IMR-90 (cell line): ENCODE measurements at regions not wholly inside any gene's neighbourhood (a gene's known extent, or its start where the extent isn't known, plus 50 kb on each side); places are given as distances from the start of the nearest gene placed in this dataset.

Experiments used
- ATAC-seq: fragments of 200-7000 bp; cut with Tn5 transposase; 2 replicates; pipeline ENCODE4 v1.9.1; 2020; ENCODE audit warnings: low read depth, mild to moderate bottlenecking, moderate library complexity
- BruUV-seq: library from RNA; stranded (reverse); fragments of 400-500 nt; replicated peaks from 2 replicates; lab custom pipeline; 2021; lab: Mats Ljungman, UMichigan
- CTCF ChIA-PET: fragments of 300-600 bp; formaldehyde crosslinking; extraction: SDS; loops from one replicate; lab custom pipeline; 2021; ENCODE audit warnings: antibody characterized with exemption; lab: Yijun Ruan, JAX
- POLR2A ChIA-PET: fragments of 300-600 bp; sonication (Branson Sonifier 250); formaldehyde crosslinking; loops from one replicate; lab custom pipeline; 2022; ENCODE audit warnings: antibody characterized with exemption; ENCODE audit not compliant: unreplicated experiment; lab: Charles Lee
- DNase-seq: peaks from one replicate; pipeline ENCODE4 v3.0.0; 2013
- H2AFZ ChIP-seq: replicated peaks from 2 replicates; pipeline ENCODE3; 2013; ENCODE audit warnings: low read length, mild to moderate bottlenecking; ENCODE audit not compliant: poor library complexity
- H2AK5ac ChIP-seq: 2 replicates; pipeline ENCODE4 v1.6.1; 2013; ENCODE audit warnings: low read depth, low read length, inconsistent platforms
- H2AK9ac ChIP-seq: replicated peaks from 2 replicates; pipeline ENCODE3; 2013; ENCODE audit warnings: mild to moderate bottlenecking, low read depth, low read length, moderate library complexity; ENCODE audit not compliant: poor library complexity
- H2BK120ac ChIP-seq: 2 replicates; pipeline ENCODE4 v1.6.1; 2013; ENCODE audit warnings: low read depth, low read length, inconsistent platforms
- H2BK15ac ChIP-seq: 3 replicates; pipeline ENCODE4 v1.6.1; 2013; ENCODE audit warnings: low read depth, low read length, inconsistent platforms
- H2BK20ac ChIP-seq: 2 replicates; pipeline ENCODE4 v1.6.1; 2013; ENCODE audit warnings: low read depth, mild to moderate bottlenecking, inconsistent platforms, low read length, moderate library complexity
- H2BK5ac ChIP-seq: 2 replicates; pipeline ENCODE4 v1.6.1; 2013; ENCODE audit warnings: mild to moderate bottlenecking, low read depth, low read length, inconsistent platforms; ENCODE audit not compliant: poor library complexity, severe bottlenecking
- H3K14ac ChIP-seq: replicated peaks from 2 replicates; pipeline ENCODE4 v1.6.1; 2013; ENCODE audit warnings: low read depth, low read length, inconsistent platforms
- H3K18ac ChIP-seq: 2 replicates; pipeline ENCODE4 v1.6.1; 2013; ENCODE audit warnings: low read depth, low read length, control low read depth
- H3K23ac ChIP-seq: 2 replicates; pipeline ENCODE4 v1.6.1; 2013; ENCODE audit warnings: low read depth, low read length, inconsistent platforms
- H3K27ac ChIP-seq: 2 replicates; pipeline ENCODE4 v1.5.1; 2013; ENCODE audit warnings: mild to moderate bottlenecking, control low read depth, low read length; ENCODE audit not compliant: insufficient read depth
- H3K27me3 ChIP-seq: 2 replicates; pipeline ENCODE4 v1.6.1; 2013; ENCODE audit warnings: low read length; ENCODE audit not compliant: control insufficient read depth, insufficient read depth
- H3K36me3 ChIP-seq: 2 replicates; pipeline ENCODE4 v1.6.1; 2013; ENCODE audit warnings: low read length, mixed read lengths; ENCODE audit not compliant: control insufficient read depth, insufficient read depth
- H3K4ac ChIP-seq: 2 replicates; pipeline ENCODE4 v1.6.1; 2013; ENCODE audit warnings: low read depth, low read length, inconsistent platforms
- H3K4me1 ChIP-seq: 2 replicates; pipeline ENCODE4 v1.6.1; 2013; ENCODE audit warnings: low read length, mixed read lengths; ENCODE audit not compliant: control insufficient read depth, insufficient read depth
- H3K4me2 ChIP-seq: 2 replicates; pipeline ENCODE4 v1.6.1; 2013; ENCODE audit warnings: low read depth, mild to moderate bottlenecking, control low read depth, low read length, moderate library complexity
- H3K4me3 ChIP-seq: 2 replicates; pipeline ENCODE4 v1.5.1; 2013; ENCODE audit warnings: low read depth, mild to moderate bottlenecking, control low read depth, low read length, moderate library complexity; ENCODE audit not compliant: insufficient read depth
- H3K56ac ChIP-seq: 2 replicates; pipeline ENCODE4 v1.6.1; 2013; ENCODE audit warnings: low read length, inconsistent platforms; ENCODE audit not compliant: insufficient read depth; ENCODE audit errors: extremely low read depth
- H3K79me1 ChIP-seq, 2 experiments: 2 replicates each; pipeline ENCODE4 v1.6.1; 2013; ENCODE audit warnings: low read length in 2 of 2, inconsistent platforms in 1 of 2, low read depth in 1 of 2
- H3K9ac ChIP-seq: 2 replicates; pipeline ENCODE4 v1.6.1; 2013; ENCODE audit warnings: low read depth, low read length, control low read depth
- H3K9me1 ChIP-seq: 2 replicates; pipeline ENCODE4 v1.6.1; 2013; ENCODE audit warnings: low read length, inconsistent platforms; ENCODE audit not compliant: insufficient read depth
- H3K9me3 ChIP-seq: 2 replicates; pipeline ENCODE4 v1.6.1; 2013; ENCODE audit warnings: low read length; ENCODE audit not compliant: control insufficient read depth, insufficient read depth
- H4K20me1 ChIP-seq: 2 replicates; pipeline ENCODE4 v1.6.1; 2013; ENCODE audit warnings: low read length, inconsistent platforms; ENCODE audit not compliant: insufficient read depth
- H4K5ac ChIP-seq: 2 replicates; pipeline ENCODE4 v1.6.1; 2013; ENCODE audit warnings: mild to moderate bottlenecking, low read depth, low read length, control low read depth
- H4K8ac ChIP-seq, 2 experiments: 2 replicates each; pipeline ENCODE4 v1.6.1; 2013; ENCODE audit warnings: low read depth in 2 of 2, low read length in 2 of 2, control low read depth in 1 of 2, inconsistent platforms in 1 of 2
- H4K91ac ChIP-seq: 2 replicates; pipeline ENCODE4 v1.6.1; 2013; ENCODE audit warnings: low read depth, low read length, inconsistent platforms; ENCODE audit not compliant: insufficient read depth
- CEBPB ChIP-seq: IDR thresholded peaks from 2 replicates; pipeline ENCODE4 v1.6.1; 2012; ENCODE audit warnings: low read depth, low read length, improper control_type of control experiment
- CTCF ChIP-seq: conservative IDR thresholded peaks from 2 replicates; pipeline ENCODE4 v1.5.1; 2012; ENCODE audit warnings: mild to moderate bottlenecking, low read depth, low read length, improper control_type of control experiment
- MAFK ChIP-seq: IDR thresholded peaks from 2 replicates; pipeline ENCODE4 v1.6.1; 2012; ENCODE audit warnings: low read depth, low read length, improper control_type of control experiment
- MAZ ChIP-seq: IDR thresholded peaks from 2 replicates; pipeline ENCODE4 v1.6.1; 2012; ENCODE audit warnings: low read depth, mild to moderate bottlenecking, low read length, improper control_type of control experiment, moderate library complexity, borderline replicate concordance
- MXI1 ChIP-seq: IDR thresholded peaks from 2 replicates; pipeline ENCODE4 v1.6.1; 2012; ENCODE audit warnings: low read depth, mild to moderate bottlenecking, low read length, moderate library complexity, borderline replicate concordance
- POLR2A ChIP-seq: IDR thresholded peaks from 2 replicates; pipeline ENCODE4 v1.6.1; 2012; ENCODE audit warnings: mild to moderate bottlenecking, low read depth, low read length
- RAD21 ChIP-seq: IDR thresholded peaks from 2 replicates; pipeline ENCODE4 v1.6.1; 2012; ENCODE audit warnings: low read length, improper control_type of control experiment
- USF2 ChIP-seq: fragments of 150-350 bp; IDR thresholded peaks from 2 replicates; pipeline ENCODE4 v1.6.1; 2017; ENCODE audit warnings: mild to moderate bottlenecking, antibody characterized with exemption, low read length, low read depth
- WGBS, 2 experiments: methylation state at CpG; one replicate each; pipeline versions ENCODE4 v1.1.5 to v1.1.7; 2013; ENCODE audit warnings: missing lambda C conversion rate in 2 of 2; ENCODE audit not compliant: insufficient read length in 1 of 2; ENCODE audit errors: extremely low coverage in 2 of 2; 5-methylcytosine and 5-hydroxymethylcytosine counted together
- dilution Hi-C: fragments of 300-500 bp; cut with HindIII; formaldehyde crosslinking; loops from one replicate; pipeline ENCODE4 v1.14.3; 2018; ENCODE audit warnings: low sequenced_read_pairs; ENCODE audit not compliant: unreplicated experiment
- in situ Hi-C: fragments of 300-500 bp; cut with MboI; formaldehyde crosslinking; loops from 3 replicates; pipeline ENCODE4 v1.14.3; 2019; ENCODE audit warnings: low sequenced_read_pairs, inconsistent platforms, mixed read lengths
- intact Hi-C: fragments of 100-400 bp; cut with micrococcal nuclease; formaldehyde crosslinking; loops from 2 replicates; pipeline ENCODE4 v1.10.0; 2022

GRCh38 chr11:106160494-106160893, 83.0 kb downstream of the AASDHPPT start:
- Histone ChIP-seq H3K4me1 (no peaks in the 10 kb centered on the region), H3K14ac (no peak overlapping the region), H3K18ac (peak overlapping the region; percentile 92; the same call in 1 of the 2 replicates), H4K91ac (no peak overlapping the region), H2BK15ac (no peak overlapping the region), H4K20me1 (no peaks in the 10 kb centered on the region), H2AK5ac (no peak overlapping the region), H3K27me3 (no peaks in the 10 kb centered on the region), H3K9ac (no peak overlapping the region), H4K5ac (peak overlapping the region; percentile 84; the same call in 1 of the 2 replicates), H2AFZ (peak overlapping the region; percentile 35), H2BK5ac (no peak overlapping the region), H3K4me3 (peak overlapping the region; percentile 34; the same call in 1 of the 2 replicates), H3K36me3 (no peaks in the 10 kb centered on the region), H3K23ac (no peak overlapping the region), H2AK9ac (no peak overlapping the region), H3K79me1 (no peaks in the 10 kb centered on the region), H4K8ac (no peak overlapping the region; a peak in 1 of 4 replicates), H3K4ac (no peak overlapping the region), H3K9me3 (no peaks in the 10 kb centered on the region), H2BK120ac (no peak overlapping the region), H3K9me1 (no peaks in the 10 kb centered on the region), H3K4me2 (peak overlapping the region; percentile 98), H2BK20ac (no peak overlapping the region; the same call in 1 of the 2 replicates), H3K27ac (no peak overlapping the region), H3K56ac (no peak overlapping the region)
- POLR2A ChIA-PET: no interaction called here
- no TSS peak for BruUV-seq
- dilution Hi-C loops (no loop called here), intact Hi-C loops (no loop called here), in situ Hi-C loops (loop anchor here (25.0 kb wide), 1 partner anchor 427 kb away; no protein-coding TSS in a partner anchor)
- CTCF ChIA-PET: no interaction called here
- ATAC-seq: no peak; the same call in 1 of the 2 replicates
- 60% methylated on average over 3 of the region's 7 CpGs; no CpG with 5 or more reads in 1 of the 2 experiments for WGBS, 2 experiments
- TF ChIP-seq MAZ (no peak), USF2 (no peak), POLR2A (no peak), CTCF (no peak), RAD21 (no peak), MXI1 (no peak), MAFK (no peak), CEBPB (no peak)
- no peak for DNase-seq
